K562 (cell line): ENCODE measurements at regions not wholly inside any gene's neighbourhood (a gene's known extent, or its start where the extent isn't known, plus 50 kb on each side); places are given as distances from the start of the nearest gene placed in this dataset.

Experiments
- LEF1 ChIP-seq: fragments of 450-650 bp; IDR thresholded peaks from 2 replicates; pipeline ENCODE4 v1.6.1; 2016; ENCODE audit warnings: mild to moderate bottlenecking
- RCOR1 ChIP-seq, 2 experiments: IDR thresholded peaks; 2 replicates each; pipeline ENCODE4 v1.6.1; 2012; ENCODE audit warnings: low read depth in 2 of 2, low read length in 2 of 2, borderline replicate concordance in 1 of 2, improper control_type of control experiment in 1 of 2

- TF ChIP-seq LEF1 (no peak), RCOR1 (IDR thresholded peaks at IDR 0.05; ENCODE audit: borderline replicate concordance in 1 of 2, low read depth in 2 of 2, low read length in 2 of 2) (no peak)
Observed at GRCh38 chr12:33892425-33892824, 129.9 kb upstream of the ALG10 start.
